RWPE1 (cell line): ENCODE measurements at regions not wholly inside any gene's neighbourhood (a gene's known extent, or its start where the extent isn't known, plus 50 kb on each side); places are given as distances from the start of the nearest gene placed in this dataset.

Source experiments
- CTCF ChIA-PET: fragments of 350-600 bp; sonication (Branson Sonifier 250); formaldehyde crosslinking; extraction: SDS; loops from one replicate; lab custom pipeline; 2021; lab: Yijun Ruan, JAX
- POLR2A ChIA-PET: fragments of 400-600 bp; formaldehyde crosslinking; extraction: SDS; loops from one replicate; lab custom pipeline; 2020; ENCODE audit warnings: antibody characterized with exemption; ENCODE audit not compliant: low non-redundant PET; lab: Yijun Ruan, JAX
- DNase-seq: peaks from one replicate; pipeline ENCODE4 v3.0.0; 2012; ENCODE audit warnings: low spot score
- H3K27ac ChIP-seq: fragments of 450-650 bp; 2 replicates; pipeline ENCODE4 v1.5.1; 2017
- CTCF ChIP-seq: fragments of 450-650 bp; conservative IDR thresholded peaks from 2 replicates; pipeline ENCODE4 v1.5.1; 2017; ENCODE audit warnings: low read depth, mild to moderate bottlenecking

- ChIA-PET POLR2A (no interaction called here), CTCF (no interaction called here)
- no peak for TF ChIP-seq CTCF
- DNase-seq = no peak
- no peak overlapping the region for H3K27ac ChIP-seq
Observed at GRCh38 chr5:51286046-51286445, 97.2 kb upstream of the ISL1 start.

DNA sequence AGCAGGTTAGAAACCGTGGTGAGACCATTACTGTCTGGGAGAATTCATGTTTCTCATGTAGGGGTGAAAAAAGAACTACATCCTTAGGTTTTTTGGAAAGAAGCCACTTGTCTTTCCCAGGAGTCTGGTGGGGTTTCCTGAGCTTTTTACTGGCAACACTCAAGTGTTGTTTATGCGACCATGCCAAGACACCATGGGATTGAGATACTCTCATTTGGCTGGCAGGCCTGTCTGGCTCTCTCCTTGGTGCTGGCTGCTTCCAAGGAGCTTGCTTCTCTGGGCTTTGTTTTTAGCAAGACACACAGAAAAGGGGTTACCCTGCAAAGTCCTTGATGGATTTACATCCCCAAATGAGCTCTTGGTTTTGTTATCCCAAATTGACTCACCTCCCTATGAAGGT, 80.9 kb upstream of the ISL1 start:
- ChIA-PET CTCF (interaction anchor here (0.6 kb wide), 1 partner anchor 8 kb away, joined by 3 read pairs; no protein-coding TSS in a partner anchor), POLR2A (no interaction called here)
- no peak overlapping the region for H3K27ac ChIP-seq
- no peak for DNase-seq
- no peak for TF ChIP-seq CTCF

DNA sequence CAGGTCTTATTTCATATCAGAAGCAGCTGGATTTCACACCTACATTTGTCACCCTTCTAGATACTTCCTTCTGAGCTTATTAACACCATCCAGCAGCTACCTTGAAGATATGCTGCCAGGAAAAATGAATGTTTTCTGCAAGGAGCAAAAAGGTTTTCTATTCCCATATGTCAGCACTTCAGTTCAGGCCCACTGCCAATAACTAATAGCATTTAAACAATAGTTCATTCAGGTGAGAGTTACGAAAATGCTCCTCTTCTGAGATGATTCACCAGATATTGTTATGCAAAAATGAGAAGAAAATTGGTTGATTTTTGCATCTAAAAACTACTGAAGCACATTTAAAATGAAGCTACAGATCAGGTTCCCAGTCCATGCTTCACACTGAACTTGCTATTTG, 56.4 kb upstream of the ISL1 start:
- POLR2A ChIA-PET = no interaction called here
- CTCF ChIA-PET = no interaction called here
- DNase-seq = no peak
- no peak for TF ChIP-seq CTCF
- H3K27ac ChIP-seq = no peak overlapping the region
